Sigmoid colon (tissue), 4 donors: ENCODE measurements at regions not wholly inside any gene's neighbourhood (a gene's known extent, or its start where the extent isn't known, plus 50 kb on each side); places are given as distances from the start of the nearest gene placed in this dataset.

Experiments
- EP300 ChIP-seq, 4 donors: sonication (generic); formaldehyde crosslinking; IDR thresholded peaks; one replicate each; pipeline ENCODE4 v1.6.1; 2017; ENCODE audit warnings: antibody characterized with exemption in 4 of 4
- POLR2A ChIP-seq, 2 donors: fragments of 450-650 bp; IDR thresholded peaks; one replicate each; pipeline ENCODE4 v1.6.1; 2016; ENCODE audit warnings: antibody characterized with exemption in 2 of 2, mild to moderate bottlenecking in 2 of 2, moderate library complexity in 2 of 2
- TF ChIP-seq, protein P1 (sequence below), 4 experiments: fragments of 450-650 bp in 3 of 4; fragments of 200-600 bp in 1 of 4; IDR thresholded peaks; one replicate each; pipeline ENCODE4 v1.5.1; 2016 to 2019; ENCODE audit warnings: antibody characterized with exemption in 4 of 4, mild to moderate bottlenecking in 3 of 4, moderate library complexity in 2 of 4

DNA sequence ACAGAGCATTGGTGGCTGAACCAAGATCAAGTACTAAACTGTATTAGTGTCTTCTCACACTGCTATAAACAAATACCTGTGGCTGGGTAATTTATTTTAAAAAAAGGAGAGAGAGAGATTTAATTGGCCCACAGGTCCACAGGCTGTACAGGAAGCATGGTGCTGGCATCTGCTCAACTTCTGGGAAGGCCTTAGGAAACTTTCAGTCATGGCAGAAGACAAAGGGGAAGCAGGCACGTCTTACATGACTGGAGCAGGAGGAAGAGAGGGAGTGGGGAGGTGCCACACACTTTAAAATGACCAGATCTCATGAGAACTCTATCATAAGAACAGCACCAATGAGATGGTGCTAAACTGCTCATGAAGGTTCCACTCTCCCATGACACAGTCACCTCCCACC is 95.2 kb upstream of the JCAD start:
- TF ChIP-seq, protein P1, sequence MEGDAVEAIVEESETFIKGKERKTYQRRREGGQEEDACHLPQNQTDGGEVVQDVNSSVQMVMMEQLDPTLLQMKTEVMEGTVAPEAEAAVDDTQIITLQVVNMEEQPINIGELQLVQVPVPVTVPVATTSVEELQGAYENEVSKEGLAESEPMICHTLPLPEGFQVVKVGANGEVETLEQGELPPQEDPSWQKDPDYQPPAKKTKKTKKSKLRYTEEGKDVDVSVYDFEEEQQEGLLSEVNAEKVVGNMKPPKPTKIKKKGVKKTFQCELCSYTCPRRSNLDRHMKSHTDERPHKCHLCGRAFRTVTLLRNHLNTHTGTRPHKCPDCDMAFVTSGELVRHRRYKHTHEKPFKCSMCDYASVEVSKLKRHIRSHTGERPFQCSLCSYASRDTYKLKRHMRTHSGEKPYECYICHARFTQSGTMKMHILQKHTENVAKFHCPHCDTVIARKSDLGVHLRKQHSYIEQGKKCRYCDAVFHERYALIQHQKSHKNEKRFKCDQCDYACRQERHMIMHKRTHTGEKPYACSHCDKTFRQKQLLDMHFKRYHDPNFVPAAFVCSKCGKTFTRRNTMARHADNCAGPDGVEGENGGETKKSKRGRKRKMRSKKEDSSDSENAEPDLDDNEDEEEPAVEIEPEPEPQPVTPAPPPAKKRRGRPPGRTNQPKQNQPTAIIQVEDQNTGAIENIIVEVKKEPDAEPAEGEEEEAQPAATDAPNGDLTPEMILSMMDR (IDR thresholded peaks at IDR 0.05), result no peak
- TF ChIP-seq EP300 (IDR thresholded peaks at IDR 0.05) (no peak), POLR2A (IDR thresholded peaks at IDR 0.05) (no peak)
